ENCODE measurements at regions not wholly inside any gene's neighbourhood (a gene's known extent, or its start where the extent isn't known, plus 50 kb on each side); places are given as distances from the start of the nearest gene placed in this dataset.

GRCh38 chr15:23998056-23998455 lies 311.0 kb upstream of the NDN start:
- no peak for DNase-seq (ENCODE audit: low spot score in 2 of 2)
- Histone ChIP-seq H3K4me3 (no peak overlapping the region), H3K9me3 (peaks cover 0 to 29% of the 10 kb centered on the region in 2 donors), H3K27ac (no peak overlapping the region), H3K27me3 (no peaks in the 10 kb centered on the region), H3K36me3 (no peaks in the 10 kb centered on the region), H3K4me1 (no peaks in the 10 kb centered on the region)
- no peak for TF ChIP-seq POLR2AphosphoS5 (IDR thresholded peaks at IDR 0.05)
- TF ChIP-seq CTCF (IDR thresholded peaks at IDR 0.05): no peak
- TF ChIP-seq POLR2A (IDR thresholded peaks at IDR 0.05): no peak
- intact Hi-C loops (cut with DNase I; ENCODE audit: low total_unique reads): no loop called here

- intact Hi-C loops (cut with DNase I; ENCODE audit: low total_unique reads): no loop called here
- no peak for DNase-seq (ENCODE audit: low spot score in 2 of 2)
- no peaks in the 10 kb centered on the region for H3K36me3 ChIP-seq
- H3K27ac ChIP-seq: no peak overlapping the region
- no peak overlapping the region for H3K4me3 ChIP-seq
- peaks cover 0 to 19% of the 10 kb centered on the region in 2 donors for H3K9me3 ChIP-seq
- TF ChIP-seq POLR2A (IDR thresholded peaks at IDR 0.05) (no peak), POLR2AphosphoS5 (IDR thresholded peaks at IDR 0.05) (no peak), CTCF (IDR thresholded peaks at IDR 0.05) (no peak)
- no peaks in the 10 kb centered on the region for H3K27me3 ChIP-seq
- no peaks in the 10 kb centered on the region for H3K4me1 ChIP-seq
These were observed 321.4 kb upstream of the NDN start for GRCh38 chr15:24008476-24008875.

- no peak for TF ChIP-seq POLR2A (IDR thresholded peaks at IDR 0.05)
- TF ChIP-seq CTCF (IDR thresholded peaks at IDR 0.05): no peak
- no peak for TF ChIP-seq POLR2AphosphoS5 (IDR thresholded peaks at IDR 0.05)
- DNase-seq (ENCODE audit: low spot score in 2 of 2): no peak
- Histone ChIP-seq H3K27me3 (no peaks in the 10 kb centered on the region), H3K9me3 (peaks cover 0 to 9% of the 10 kb centered on the region in 2 donors), H3K27ac (no peak overlapping the region), H3K4me1 (no peaks in the 10 kb centered on the region), H3K36me3 (no peaks in the 10 kb centered on the region), H3K4me3 (no peak overlapping the region)
- intact Hi-C loops (cut with DNase I; ENCODE audit: low total_unique reads): no loop called here
These were observed 330.4 kb upstream of the NDN start for GRCh38 chr15:24017470-24017869.

GRCh38 chr15:24039683-24040082 lies 352.6 kb upstream of the NDN start:
- TF ChIP-seq POLR2AphosphoS5 (IDR thresholded peaks at IDR 0.05) (no peak), POLR2A (IDR thresholded peaks at IDR 0.05) (no peak), CTCF (IDR thresholded peaks at IDR 0.05) (no peak)
- no peaks in the 10 kb centered on the region for H3K4me1 ChIP-seq
- no peak overlapping the region for H3K27ac ChIP-seq
- no peak for DNase-seq (ENCODE audit: low spot score in 2 of 2)
- no peak overlapping the region for H3K4me3 ChIP-seq
- peaks cover 7 to 8% of the 10 kb centered on the region in 2 donors for H3K9me3 ChIP-seq
- intact Hi-C loops (cut with DNase I; ENCODE audit: low total_unique reads): no loop called here
- H3K27me3 ChIP-seq: no peaks in the 10 kb centered on the region
- H3K36me3 ChIP-seq: no peaks in the 10 kb centered on the region

- TF ChIP-seq POLR2A (IDR thresholded peaks at IDR 0.05) (no peak), POLR2AphosphoS5 (IDR thresholded peaks at IDR 0.05) (no peak), CTCF (IDR thresholded peaks at IDR 0.05) (no peak)
- H3K4me1 ChIP-seq: no peaks in the 10 kb centered on the region
- intact Hi-C loops (cut with DNase I; ENCODE audit: low total_unique reads): no loop called here
- H3K36me3 ChIP-seq: no peaks in the 10 kb centered on the region
- no peak for DNase-seq (ENCODE audit: low spot score in 2 of 2)
- no peaks in the 10 kb centered on the region for H3K27me3 ChIP-seq
- H3K9me3 ChIP-seq: no peaks in the 10 kb centered on the region
- H3K4me3 ChIP-seq: no peak overlapping the region
- no peak overlapping the region for H3K27ac ChIP-seq
These were observed 367.6 kb upstream of the NDN start for GRCh38 chr15:24054547-24055245.

Measured in breast epithelium (tissue), 4 donors.